Mammary epithelial cell (primary cell): ENCODE measurements at regions not wholly inside any gene's neighbourhood (a gene's known extent, or its start where the extent isn't known, plus 50 kb on each side); places are given as distances from the start of the nearest gene placed in this dataset.

Experiments used
- EZH2 ChIP-seq: IDR thresholded peaks from 2 replicates; pipeline ENCODE4 v1.6.1; 2012; ENCODE audit warnings: low read length, inconsistent platforms, borderline replicate concordance
- TF ChIP-seq, protein P1 (sequence below), 2 donors: IDR thresholded peaks in 1 of 2; conservative IDR thresholded peaks in 1 of 2; 2 replicates each; pipeline ENCODE4 v1.5.1; 2011 to 2012; ENCODE audit warnings: inconsistent platforms in 2 of 2, low read length in 2 of 2, mild to moderate bottlenecking in 2 of 2, control low read depth in 1 of 2, low read depth in 1 of 2; ENCODE audit not compliant: insufficient read depth in 1 of 2; ENCODE audit errors: extremely low read depth in 1 of 2

GRCh38 chr3:127067116-127067910, 84.4 kb downstream of the PLXNA1 start:
- TF ChIP-seq, protein P1, sequence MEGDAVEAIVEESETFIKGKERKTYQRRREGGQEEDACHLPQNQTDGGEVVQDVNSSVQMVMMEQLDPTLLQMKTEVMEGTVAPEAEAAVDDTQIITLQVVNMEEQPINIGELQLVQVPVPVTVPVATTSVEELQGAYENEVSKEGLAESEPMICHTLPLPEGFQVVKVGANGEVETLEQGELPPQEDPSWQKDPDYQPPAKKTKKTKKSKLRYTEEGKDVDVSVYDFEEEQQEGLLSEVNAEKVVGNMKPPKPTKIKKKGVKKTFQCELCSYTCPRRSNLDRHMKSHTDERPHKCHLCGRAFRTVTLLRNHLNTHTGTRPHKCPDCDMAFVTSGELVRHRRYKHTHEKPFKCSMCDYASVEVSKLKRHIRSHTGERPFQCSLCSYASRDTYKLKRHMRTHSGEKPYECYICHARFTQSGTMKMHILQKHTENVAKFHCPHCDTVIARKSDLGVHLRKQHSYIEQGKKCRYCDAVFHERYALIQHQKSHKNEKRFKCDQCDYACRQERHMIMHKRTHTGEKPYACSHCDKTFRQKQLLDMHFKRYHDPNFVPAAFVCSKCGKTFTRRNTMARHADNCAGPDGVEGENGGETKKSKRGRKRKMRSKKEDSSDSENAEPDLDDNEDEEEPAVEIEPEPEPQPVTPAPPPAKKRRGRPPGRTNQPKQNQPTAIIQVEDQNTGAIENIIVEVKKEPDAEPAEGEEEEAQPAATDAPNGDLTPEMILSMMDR (conservative IDR thresholded peaks at IDR 0.05 in 1 of 2, IDR thresholded peaks at IDR 0.05 in 1 of 2; ENCODE audit: extremely low read depth in 1 of 2, insufficient read depth in 1 of 2, low read depth in 1 of 2, low read length in 2 of 2): no peak
- no peak for TF ChIP-seq EZH2
